DOHH2 (cell line): ENCODE measurements at regions not wholly inside any gene's neighbourhood (a gene's known extent, or its start where the extent isn't known, plus 50 kb on each side); places are given as distances from the start of the nearest gene placed in this dataset.

ENCODE experiments used
- H3F3A ChIP-seq: fragments of 200-600 bp; sonication (generic), shearing (Covaris generic); 2 replicates; pipeline ENCODE4 v1.6.0; 2016; ENCODE audit warnings: antibody characterized with exemption, mild to moderate bottlenecking; ENCODE audit not compliant: control insufficient read depth, insufficient read depth
- H3K27ac ChIP-seq: fragments of 200-600 bp; sonication (generic); 2 replicates; pipeline ENCODE4 v1.5.1; 2014; ENCODE audit warnings: low read depth, mild to moderate bottlenecking, low read length, moderate library complexity
- H3K27me3 ChIP-seq: fragments of 200-600 bp; sonication (generic); 2 replicates; pipeline ENCODE4 v1.6.1; 2014; ENCODE audit warnings: mild to moderate bottlenecking, low read length, mixed read lengths; ENCODE audit not compliant: control insufficient read depth
- H3K36me3 ChIP-seq: fragments of 200-600 bp; sonication (generic); 2 replicates; pipeline ENCODE4 v1.6.1; 2014; ENCODE audit warnings: mild to moderate bottlenecking, low read length, moderate library complexity, mixed read lengths; ENCODE audit not compliant: control insufficient read depth
- H3K4me1 ChIP-seq: fragments of 200-600 bp; sonication (generic); 2 replicates; pipeline ENCODE4 v1.6.1; 2014; ENCODE audit warnings: mild to moderate bottlenecking, low read length, mixed read lengths; ENCODE audit not compliant: control insufficient read depth
- H3K4me2 ChIP-seq: fragments of 200-600 bp; sonication (generic); 2 replicates; pipeline ENCODE4 v1.6.0; 2014; ENCODE audit warnings: mild to moderate bottlenecking, low read length, moderate library complexity
- H3K4me3 ChIP-seq: fragments of 200-600 bp; sonication (generic); 2 replicates; pipeline ENCODE4 v1.5.1; 2014; ENCODE audit warnings: mild to moderate bottlenecking, low read length, mixed read lengths
- H3K79me2 ChIP-seq: fragments of 200-600 bp; sonication (generic); 2 replicates; pipeline ENCODE4 v1.6.1; 2014; ENCODE audit warnings: mild to moderate bottlenecking, low read length, mixed read lengths; ENCODE audit not compliant: control insufficient read depth
- H3K9me2 ChIP-seq: fragments of 200-600 bp; sonication (generic); replicated peaks from 2 replicates; pipeline ENCODE4 v1.6.1; 2014; ENCODE audit warnings: mild to moderate bottlenecking, low read length, mixed read lengths; ENCODE audit not compliant: control insufficient read depth
- H3K9me3 ChIP-seq: fragments of 200-600 bp; sonication (generic); 2 replicates; pipeline ENCODE4 v1.6.1; 2014; ENCODE audit warnings: antibody characterized with exemption, low read length, mixed read lengths; ENCODE audit not compliant: control insufficient read depth, insufficient read depth
- H4K20me1 ChIP-seq: fragments of 200-600 bp; sonication (generic); 2 replicates; pipeline ENCODE4 v1.6.0; 2014; ENCODE audit warnings: low read depth, mild to moderate bottlenecking, antibody characterized with exemption, low read length, moderate library complexity; ENCODE audit not compliant: control insufficient read depth, insufficient read depth
- EZH2phosphoT487 ChIP-seq: fragments of 200-600 bp; sonication (generic); IDR thresholded peaks from 2 replicates; pipeline ENCODE4 v1.6.1; 2017; ENCODE audit warnings: borderline replicate concordance, mild to moderate bottlenecking, antibody characterized with exemption, low read length, moderate library complexity, mixed read lengths
- TF ChIP-seq, protein P1 (sequence below): fragments of 200-600 bp; sonication (generic); IDR thresholded peaks from one replicate; pipeline ENCODE4 v1.5.1; 2014; ENCODE audit warnings: antibody characterized with exemption, mild to moderate bottlenecking, low read depth, low read length; ENCODE audit not compliant: poor library complexity, severe bottlenecking

DNA sequence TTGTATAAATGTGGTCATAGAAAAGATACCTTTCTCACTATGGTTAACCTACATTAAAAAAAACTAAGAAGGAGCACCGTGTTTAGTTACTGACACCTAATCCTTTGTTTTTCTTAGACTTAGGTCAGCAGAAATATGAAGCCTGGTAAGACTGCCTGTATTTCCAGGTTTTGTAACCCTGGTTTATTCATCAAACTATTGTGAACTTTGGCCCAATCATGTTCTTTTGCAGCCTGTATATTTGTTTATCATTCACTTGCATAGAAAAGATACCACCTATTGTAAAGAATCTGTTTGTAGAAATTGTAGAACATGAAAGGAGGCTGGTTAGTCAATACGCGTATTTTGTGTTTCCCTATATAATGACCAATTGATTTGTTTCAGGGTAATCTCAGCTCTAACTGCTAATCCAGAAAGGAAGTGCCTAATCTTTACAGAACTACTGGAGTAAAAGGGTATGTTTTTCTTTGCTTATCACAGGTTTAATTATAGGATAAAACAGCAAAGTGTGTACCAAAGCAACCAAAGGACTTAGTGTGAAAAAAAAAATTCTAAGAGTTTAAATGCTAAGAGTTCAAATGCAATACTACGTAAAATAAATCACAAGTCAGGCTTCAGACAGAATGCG is 103.6 kb downstream of the LURAP1L start:
- TF ChIP-seq, protein P1, sequence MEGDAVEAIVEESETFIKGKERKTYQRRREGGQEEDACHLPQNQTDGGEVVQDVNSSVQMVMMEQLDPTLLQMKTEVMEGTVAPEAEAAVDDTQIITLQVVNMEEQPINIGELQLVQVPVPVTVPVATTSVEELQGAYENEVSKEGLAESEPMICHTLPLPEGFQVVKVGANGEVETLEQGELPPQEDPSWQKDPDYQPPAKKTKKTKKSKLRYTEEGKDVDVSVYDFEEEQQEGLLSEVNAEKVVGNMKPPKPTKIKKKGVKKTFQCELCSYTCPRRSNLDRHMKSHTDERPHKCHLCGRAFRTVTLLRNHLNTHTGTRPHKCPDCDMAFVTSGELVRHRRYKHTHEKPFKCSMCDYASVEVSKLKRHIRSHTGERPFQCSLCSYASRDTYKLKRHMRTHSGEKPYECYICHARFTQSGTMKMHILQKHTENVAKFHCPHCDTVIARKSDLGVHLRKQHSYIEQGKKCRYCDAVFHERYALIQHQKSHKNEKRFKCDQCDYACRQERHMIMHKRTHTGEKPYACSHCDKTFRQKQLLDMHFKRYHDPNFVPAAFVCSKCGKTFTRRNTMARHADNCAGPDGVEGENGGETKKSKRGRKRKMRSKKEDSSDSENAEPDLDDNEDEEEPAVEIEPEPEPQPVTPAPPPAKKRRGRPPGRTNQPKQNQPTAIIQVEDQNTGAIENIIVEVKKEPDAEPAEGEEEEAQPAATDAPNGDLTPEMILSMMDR, result no peak
- no peak for TF ChIP-seq EZH2phosphoT487
- H3K4me2 ChIP-seq, result no peak overlapping the region

DNA sequence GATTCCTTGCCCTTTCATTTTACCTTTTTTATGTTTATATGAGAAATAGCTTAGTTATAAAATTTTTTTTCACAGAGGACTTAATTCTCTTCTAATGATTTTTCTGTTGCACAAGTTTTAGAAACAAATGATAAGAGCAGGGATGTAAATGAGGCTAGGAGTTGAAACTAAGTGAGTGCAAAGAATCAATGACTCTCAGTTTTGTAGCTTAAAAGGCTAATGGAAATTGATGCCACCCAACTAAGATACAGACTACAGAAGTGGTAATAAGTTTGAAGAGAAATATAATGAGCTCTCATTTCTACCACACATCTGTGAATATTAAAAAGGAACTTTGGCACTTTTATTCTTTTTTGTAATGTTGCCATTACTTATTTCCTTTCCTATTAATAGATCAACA is 105.1 kb downstream of the LURAP1L start:
- Histone ChIP-seq H3K36me3 (no peaks in the 10 kb centered on the region), H4K20me1 (no peaks in the 10 kb centered on the region), H3K4me2 (no peak overlapping the region), H3K27ac (no peak overlapping the region), H3K9me3 (no peaks in the 10 kb centered on the region), H3K27me3 (no peaks in the 10 kb centered on the region), H3K79me2 (no peaks in the 10 kb centered on the region), H3F3A (no peaks in the 10 kb centered on the region), H3K4me1 (no peaks in the 10 kb centered on the region), H3K9me2 (no peaks in the 10 kb centered on the region), H3K4me3 (no peak overlapping the region)
- TF ChIP-seq, protein P1, result no peak
- TF ChIP-seq EZH2phosphoT487, result no peak

More for the DNA sequence above, 103.6 kb downstream of the LURAP1L start:
- Histone ChIP-seq H4K20me1 (no peaks in the 10 kb centered on the region), H3F3A (no peaks in the 10 kb centered on the region), H3K9me2 (no peaks in the 10 kb centered on the region), H3K27me3 (no peaks in the 10 kb centered on the region), H3K9me3 (no peaks in the 10 kb centered on the region), H3K27ac (no peak overlapping the region), H3K36me3 (no peaks in the 10 kb centered on the region), H3K4me3 (no peak overlapping the region), H3K79me2 (no peaks in the 10 kb centered on the region), H3K4me1 (no peaks in the 10 kb centered on the region)

DNA sequence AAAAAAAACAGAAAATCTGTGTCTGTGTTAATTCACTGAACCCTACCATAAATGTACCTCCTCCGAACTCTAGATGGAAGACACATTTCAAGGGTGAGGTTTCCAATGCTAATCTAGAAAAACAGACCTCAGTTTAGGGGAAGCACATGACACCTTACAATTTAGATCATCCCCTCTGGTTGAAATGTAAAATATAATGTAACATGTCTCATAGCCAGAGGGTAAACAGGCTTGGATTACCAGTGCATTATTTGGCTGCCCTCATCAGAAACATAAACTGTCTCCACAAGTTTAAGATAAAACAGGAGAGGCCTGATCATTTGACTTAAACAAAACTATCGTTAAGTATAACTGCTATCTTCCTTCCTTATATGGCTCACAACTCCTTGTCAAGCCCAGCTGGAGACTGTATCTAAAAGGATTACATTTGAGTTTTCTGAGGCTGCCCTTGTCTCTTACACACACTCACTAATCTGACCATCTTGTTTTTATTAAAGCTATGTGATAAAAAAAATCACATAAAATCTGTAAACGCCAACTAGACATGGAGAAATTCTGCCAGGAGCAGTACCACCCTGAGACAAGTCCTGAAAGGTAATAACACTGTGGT is 105.7 kb downstream of the LURAP1L start:
- no peak for TF ChIP-seq EZH2phosphoT487
- TF ChIP-seq, protein P1, result no peak
- no peaks in the 10 kb centered on the region for H3K4me1 ChIP-seq

More for the DNA sequence above, 105.7 kb downstream of the LURAP1L start:
- no peaks in the 10 kb centered on the region for H3K36me3 ChIP-seq
- no peaks in the 10 kb centered on the region for H3K9me3 ChIP-seq
- no peaks in the 10 kb centered on the region for H4K20me1 ChIP-seq
- H3K4me2 ChIP-seq, result no peak overlapping the region
- no peaks in the 10 kb centered on the region for H3K9me2 ChIP-seq
- H3K27me3 ChIP-seq, result no peaks in the 10 kb centered on the region
- no peak overlapping the region for H3K27ac ChIP-seq
- H3K79me2 ChIP-seq, result no peaks in the 10 kb centered on the region
- no peaks in the 10 kb centered on the region for H3F3A ChIP-seq
- no peak overlapping the region for H3K4me3 ChIP-seq
